Hepatocyte (in vitro differentiated cells): ENCODE measurements at regions not wholly inside any gene's neighbourhood (a gene's known extent, or its start where the extent isn't known, plus 50 kb on each side); places are given as distances from the start of the nearest gene placed in this dataset.

Experiments used
- DNase-seq: peaks from one replicate; pipeline ENCODE4 v3.0.0-alpha.2; 2016; ENCODE audit warnings: low spot score
- H2AFZ ChIP-seq: fragments of 200-600 bp; sonication (generic); 2 replicates; pipeline ENCODE4 v1.6.0; 2016; ENCODE audit warnings: antibody characterized with exemption, mild to moderate bottlenecking
- H3K27ac ChIP-seq: fragments of 200-600 bp; sonication (generic); 2 replicates; pipeline ENCODE4 v1.5.1; 2016; ENCODE audit warnings: mild to moderate bottlenecking
- H3K27me3 ChIP-seq: fragments of 200-600 bp; sonication (generic); 2 replicates; pipeline ENCODE4 v1.6.1; 2016
- H3K36me3 ChIP-seq: fragments of 200-600 bp; sonication (generic); replicated peaks from 2 replicates; pipeline ENCODE4 v1.5.1; 2016; ENCODE audit warnings: low read depth; ENCODE audit not compliant: insufficient read depth
- H3K4me1 ChIP-seq: fragments of 200-600 bp; sonication (generic); 2 replicates; pipeline ENCODE4 v1.5.1; 2016; ENCODE audit warnings: mild to moderate bottlenecking, moderate library complexity; ENCODE audit not compliant: insufficient read depth
- H3K4me2 ChIP-seq: fragments of 200-600 bp; sonication (generic); 2 replicates; pipeline ENCODE4 v1.6.0; 2016
- H3K4me3 ChIP-seq: fragments of 200-600 bp; sonication (generic); 2 replicates; pipeline ENCODE4 v1.5.1; 2016; ENCODE audit warnings: mild to moderate bottlenecking
- H3K79me2 ChIP-seq: fragments of 200-600 bp; sonication (generic); 2 replicates; pipeline ENCODE4 v1.6.0; 2017; ENCODE audit warnings: mild to moderate bottlenecking
- H3K9me2 ChIP-seq: fragments of 200-600 bp; sonication (generic); replicated peaks from 2 replicates; pipeline ENCODE4 v1.6.0; 2017; ENCODE audit warnings: mild to moderate bottlenecking; ENCODE audit not compliant: insufficient read depth
- H3K9me3 ChIP-seq: fragments of 200-600 bp; sonication (generic); 2 replicates; pipeline ENCODE4 v1.5.1; 2016; ENCODE audit warnings: low read depth, mild to moderate bottlenecking
- H4K20me1 ChIP-seq: fragments of 200-600 bp; sonication (generic); 2 replicates; pipeline ENCODE4 v1.6.0; 2016; ENCODE audit warnings: mild to moderate bottlenecking; ENCODE audit not compliant: insufficient read depth, poor library complexity, severe bottlenecking
- EZH2 ChIP-seq: fragments of 200-600 bp; sonication (generic); IDR thresholded peaks from 2 replicates; pipeline ENCODE4 v1.6.1; 2016; ENCODE audit warnings: antibody characterized with exemption, mild to moderate bottlenecking, borderline replicate concordance
- EZH2phosphoT487 ChIP-seq: fragments of 200-600 bp; sonication (generic); IDR thresholded peaks from one replicate; pipeline ENCODE4 v1.6.1; 2018; ENCODE audit warnings: antibody characterized with exemption, mild to moderate bottlenecking, low read depth, moderate library complexity; ENCODE audit not compliant: unreplicated experiment, severe bottlenecking
- WGBS: methylation state at CpG from one replicate; pipeline ENCODE4 v1.1.6; 2016; ENCODE audit warnings: low lambda C conversion rate; ENCODE audit errors: missing lambda C conversion rate; 5-methylcytosine and 5-hydroxymethylcytosine counted together
- TF ChIP-seq, protein P1 (sequence below): fragments of 200-600 bp; sonication (generic); IDR thresholded peaks from 2 replicates; pipeline ENCODE4 v1.5.1; 2016; ENCODE audit warnings: antibody characterized with exemption, mild to moderate bottlenecking; ENCODE audit not compliant: poor library complexity

DNA sequence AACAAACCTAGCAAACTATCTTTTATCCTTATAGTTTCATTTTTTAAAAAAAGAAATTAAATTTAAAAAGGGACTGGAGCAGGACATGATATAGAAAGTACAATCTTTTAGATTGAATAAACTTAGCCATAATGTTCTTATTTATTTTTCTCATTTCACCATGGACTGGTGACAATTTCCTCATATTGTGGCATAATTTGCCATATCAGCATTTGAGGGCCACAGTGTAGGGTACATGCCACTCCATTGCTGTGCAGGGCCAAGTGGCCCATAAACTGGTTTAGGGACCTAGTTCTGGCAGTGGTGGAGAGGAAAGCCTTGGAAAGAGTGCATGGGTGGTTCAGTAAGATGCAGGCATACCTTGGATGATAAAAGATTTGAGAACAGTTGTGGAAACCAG lies 232.9 kb upstream of the ELL2 start:
- no peak for DNase-seq
- H2AFZ ChIP-seq: no peak overlapping the region
- H3K9me2 ChIP-seq: no peaks in the 10 kb centered on the region
- no peaks in the 10 kb centered on the region for H3K9me3 ChIP-seq
- H3K27me3 ChIP-seq: no peaks in the 10 kb centered on the region
- H4K20me1 ChIP-seq: no peaks in the 10 kb centered on the region
- H3K4me2 ChIP-seq: no peak overlapping the region
- no peaks in the 10 kb centered on the region for H3K79me2 ChIP-seq
- H3K36me3 ChIP-seq: no peaks in the 10 kb centered on the region
- TF ChIP-seq EZH2: no peak
- no peaks in the 10 kb centered on the region for H3K4me1 ChIP-seq
- no peak overlapping the region for H3K27ac ChIP-seq
- H3K4me3 ChIP-seq: no peak overlapping the region

DNA sequence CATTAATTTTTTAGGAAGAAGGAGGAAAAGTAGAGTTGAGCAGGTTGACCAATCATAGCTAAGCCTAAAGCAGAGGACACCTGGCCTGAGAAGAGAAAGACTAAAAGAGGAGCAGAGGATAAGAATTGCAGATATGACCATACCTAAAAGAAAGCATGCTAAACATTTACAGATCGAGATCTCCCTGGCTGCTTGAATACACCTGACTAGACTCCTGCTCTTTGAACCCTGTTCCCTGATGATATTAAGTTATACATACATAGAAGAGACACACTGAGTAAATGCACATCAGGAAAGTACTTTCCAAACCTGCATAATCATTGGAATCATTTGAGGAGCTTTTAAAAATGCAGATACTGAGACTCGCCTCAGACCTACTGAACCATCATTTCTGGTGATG lies 232.3 kb upstream of the ELL2 start:
- Histone ChIP-seq H2AFZ (no peak overlapping the region), H3K4me2 (no peak overlapping the region), H3K79me2 (no peaks in the 10 kb centered on the region), H3K4me3 (no peak overlapping the region), H3K9me3 (no peaks in the 10 kb centered on the region), H3K27ac (no peak overlapping the region), H3K9me2 (no peaks in the 10 kb centered on the region), H4K20me1 (no peaks in the 10 kb centered on the region), H3K27me3 (no peaks in the 10 kb centered on the region), H3K4me1 (no peaks in the 10 kb centered on the region), H3K36me3 (no peaks in the 10 kb centered on the region)
- DNase-seq: no peak
- 76% methylated on average over 2 of the region's 2 CpGs for WGBS
- no peak for TF ChIP-seq EZH2phosphoT487
- no peak for TF ChIP-seq EZH2
- TF ChIP-seq, protein P1, sequence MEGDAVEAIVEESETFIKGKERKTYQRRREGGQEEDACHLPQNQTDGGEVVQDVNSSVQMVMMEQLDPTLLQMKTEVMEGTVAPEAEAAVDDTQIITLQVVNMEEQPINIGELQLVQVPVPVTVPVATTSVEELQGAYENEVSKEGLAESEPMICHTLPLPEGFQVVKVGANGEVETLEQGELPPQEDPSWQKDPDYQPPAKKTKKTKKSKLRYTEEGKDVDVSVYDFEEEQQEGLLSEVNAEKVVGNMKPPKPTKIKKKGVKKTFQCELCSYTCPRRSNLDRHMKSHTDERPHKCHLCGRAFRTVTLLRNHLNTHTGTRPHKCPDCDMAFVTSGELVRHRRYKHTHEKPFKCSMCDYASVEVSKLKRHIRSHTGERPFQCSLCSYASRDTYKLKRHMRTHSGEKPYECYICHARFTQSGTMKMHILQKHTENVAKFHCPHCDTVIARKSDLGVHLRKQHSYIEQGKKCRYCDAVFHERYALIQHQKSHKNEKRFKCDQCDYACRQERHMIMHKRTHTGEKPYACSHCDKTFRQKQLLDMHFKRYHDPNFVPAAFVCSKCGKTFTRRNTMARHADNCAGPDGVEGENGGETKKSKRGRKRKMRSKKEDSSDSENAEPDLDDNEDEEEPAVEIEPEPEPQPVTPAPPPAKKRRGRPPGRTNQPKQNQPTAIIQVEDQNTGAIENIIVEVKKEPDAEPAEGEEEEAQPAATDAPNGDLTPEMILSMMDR: no peak

DNA sequence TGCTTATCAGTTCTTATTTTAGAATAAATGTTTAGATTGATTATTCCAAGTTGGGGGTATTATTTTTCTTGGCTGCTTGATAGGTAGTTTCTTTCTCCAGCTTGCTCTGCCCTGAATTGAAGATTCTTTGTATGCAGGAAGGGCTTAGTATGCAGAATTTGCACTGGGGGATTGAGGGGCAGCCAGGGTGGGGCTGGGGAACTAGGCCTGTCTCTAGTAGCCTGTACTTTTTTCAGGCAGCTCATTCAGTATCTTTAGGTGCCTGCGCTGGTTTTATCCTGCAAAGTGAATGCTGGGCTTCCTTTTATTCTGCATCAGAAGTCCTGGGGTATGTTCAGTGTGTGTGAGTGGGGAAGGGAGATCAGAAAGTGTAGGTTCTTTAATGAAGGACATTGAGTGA lies 228.3 kb upstream of the ELL2 start:
- 83% methylated on average over 1 of the region's 1 CpG for WGBS
- no peak overlapping the region for H2AFZ ChIP-seq
- TF ChIP-seq EZH2 (no peak), EZH2phosphoT487 (no peak)
- TF ChIP-seq, protein P1: no peak
- H3K4me2 ChIP-seq: no peak overlapping the region
- no peaks in the 10 kb centered on the region for H3K27me3 ChIP-seq
- H3K9me3 ChIP-seq: no peaks in the 10 kb centered on the region
- H3K9me2 ChIP-seq: no peaks in the 10 kb centered on the region
- no peak overlapping the region for H3K27ac ChIP-seq
- H3K79me2 ChIP-seq: no peaks in the 10 kb centered on the region
- no peak for DNase-seq
- no peaks in the 10 kb centered on the region for H4K20me1 ChIP-seq
- no peaks in the 10 kb centered on the region for H3K4me1 ChIP-seq
- H3K4me3 ChIP-seq: no peak overlapping the region
- H3K36me3 ChIP-seq: no peaks in the 10 kb centered on the region

DNA sequence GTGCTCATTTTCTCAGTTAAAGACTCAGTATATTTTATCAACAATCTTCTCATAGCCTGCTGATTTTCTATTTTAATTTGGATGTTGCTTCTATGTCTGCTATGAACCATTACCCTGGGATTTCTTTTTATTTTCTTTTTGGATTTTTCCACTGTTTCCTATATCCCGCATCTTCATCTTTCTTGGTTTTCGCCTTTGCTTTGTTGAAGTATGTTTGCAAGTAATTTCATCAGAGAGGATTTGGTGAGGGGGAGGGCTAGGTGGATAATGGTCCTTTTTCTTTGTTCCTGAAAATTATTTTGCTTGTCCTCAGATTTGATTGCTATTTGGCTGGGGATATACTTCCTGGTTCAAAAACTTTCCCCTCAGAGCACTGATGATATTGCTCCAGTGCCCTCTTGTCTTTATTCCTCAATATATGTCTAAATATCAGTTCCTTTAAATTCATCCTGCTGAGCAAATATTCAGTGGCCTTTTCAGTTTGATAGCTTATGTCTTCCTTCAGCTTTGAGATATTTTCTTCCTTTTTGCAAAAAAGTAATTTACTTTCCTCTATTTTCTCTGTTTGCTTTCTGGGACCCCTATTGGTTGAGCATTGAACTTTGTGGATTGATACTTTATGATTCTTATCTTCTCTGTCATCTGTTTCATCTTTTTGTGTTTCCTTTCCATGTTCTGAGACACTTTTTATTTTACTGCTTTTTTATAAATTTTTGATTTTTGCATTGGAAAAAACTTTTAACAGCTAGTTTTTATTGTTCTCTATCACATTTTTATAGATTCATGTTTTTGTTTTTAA lies 227.6 kb upstream of the ELL2 start:
- DNase-seq: no peak
- H3K9me3 ChIP-seq: no peaks in the 10 kb centered on the region
- H3K79me2 ChIP-seq: no peaks in the 10 kb centered on the region
- no peaks in the 10 kb centered on the region for H3K27me3 ChIP-seq
- WGBS: 96% methylated on average over 2 of the region's 2 CpGs
- H3K27ac ChIP-seq: no peak overlapping the region
- no peaks in the 10 kb centered on the region for H3K36me3 ChIP-seq
- H3K4me1 ChIP-seq: no peaks in the 10 kb centered on the region
- H4K20me1 ChIP-seq: no peaks in the 10 kb centered on the region
- H3K4me2 ChIP-seq: no peak overlapping the region
- no peak for TF ChIP-seq EZH2phosphoT487
- TF ChIP-seq, protein P1: no peak
- no peak for TF ChIP-seq EZH2
- no peak overlapping the region for H2AFZ ChIP-seq
- H3K4me3 ChIP-seq: no peak overlapping the region
- no peaks in the 10 kb centered on the region for H3K9me2 ChIP-seq
